ENCODE measurements at regions not wholly inside any gene's neighbourhood (a gene's known extent, or its start where the extent isn't known, plus 50 kb on each side); places are given as distances from the start of the nearest gene placed in this dataset.

GRCh38 chr17:6241381-6241780 lies 171.2 kb downstream of the WSCD1 start:
- ChIA-PET POLR2A (no interaction called here), CTCF (no interaction called here)

GRCh38 chr17:6240601-6241000 lies 170.4 kb downstream of the WSCD1 start:
- no peak for DNase-seq (ENCODE audit: low read depth)
- Histone ChIP-seq H3K4me3 (ENCODE audit: low read depth, low read length) (no peak overlapping the region), H3K27me3 (ENCODE audit: control insufficient read depth, insufficient read depth, low read length) (peaks cover 4% of the 10 kb centered on the region; the same call in 1 of the 2 replicates), H3K36me3 (ENCODE audit: control insufficient read depth, insufficient read depth, low read length) (no peaks in the 10 kb centered on the region)
- ChIA-PET CTCF (no interaction called here), POLR2A (no interaction called here)
- TF ChIP-seq CTCF (IDR thresholded peaks at IDR 0.05; ENCODE audit: insufficient read depth, low read depth, low read length), result no peak

More at GRCh38 chr17:6241381-6241780, 171.2 kb downstream of the WSCD1 start:
- no peak for DNase-seq (ENCODE audit: low read depth)
- H3K36me3 ChIP-seq (ENCODE audit: control insufficient read depth, insufficient read depth, low read length), result no peaks in the 10 kb centered on the region
- no peak for TF ChIP-seq CTCF (IDR thresholded peaks at IDR 0.05; ENCODE audit: insufficient read depth, low read depth, low read length)
- H3K4me3 ChIP-seq (ENCODE audit: low read depth, low read length), result no peak overlapping the region
- H3K27me3 ChIP-seq (ENCODE audit: control insufficient read depth, insufficient read depth, low read length), result peaks cover 4% of the 10 kb centered on the region; the same call in 1 of the 2 replicates

- CTCF ChIA-PET, result no interaction called here
- no peaks in the 10 kb centered on the region for H3K36me3 ChIP-seq (ENCODE audit: control insufficient read depth, insufficient read depth, low read length)
- POLR2A ChIA-PET, result no interaction called here
- H3K4me3 ChIP-seq (ENCODE audit: low read depth, low read length), result no peak overlapping the region
- H3K27me3 ChIP-seq (ENCODE audit: control insufficient read depth, insufficient read depth, low read length), result peaks cover 4% of the 10 kb centered on the region; the same call in 1 of the 2 replicates
- DNase-seq (ENCODE audit: low read depth), result no peak
- no peak for TF ChIP-seq CTCF (IDR thresholded peaks at IDR 0.05; ENCODE audit: insufficient read depth, low read depth, low read length)
Observed at GRCh38 chr17:6240001-6240400, 169.8 kb downstream of the WSCD1 start.

GRCh38 chr17:6239241-6239798 lies 169.1 kb downstream of the WSCD1 start:
- no peak for TF ChIP-seq CTCF (IDR thresholded peaks at IDR 0.05; ENCODE audit: insufficient read depth, low read depth, low read length)
- Histone ChIP-seq H3K36me3 (ENCODE audit: control insufficient read depth, insufficient read depth, low read length) (no peaks in the 10 kb centered on the region), H3K4me3 (ENCODE audit: low read depth, low read length) (no peak overlapping the region), H3K27me3 (ENCODE audit: control insufficient read depth, insufficient read depth, low read length) (peaks cover 4% of the 10 kb centered on the region; the same call in 1 of the 2 replicates)
- ChIA-PET POLR2A (no interaction called here), CTCF (interaction anchor here (1.0 kb wide), 1 partner anchor 11 kb away, joined by 3 read pairs; no protein-coding TSS in a partner anchor)
- DNase-seq (ENCODE audit: low read depth), result no peak

- no peak for TF ChIP-seq CTCF (IDR thresholded peaks at IDR 0.05; ENCODE audit: insufficient read depth, low read depth, low read length)
- no peak for DNase-seq (ENCODE audit: low read depth)
- H3K36me3 ChIP-seq (ENCODE audit: control insufficient read depth, insufficient read depth, low read length), result no peaks in the 10 kb centered on the region
- H3K4me3 ChIP-seq (ENCODE audit: low read depth, low read length), result no peak overlapping the region
- CTCF ChIA-PET, result interaction anchor here (1.2 kb wide), 1 partner anchor 25 kb away, joined by 4 read pairs; no protein-coding TSS in a partner anchor
- H3K27me3 ChIP-seq (ENCODE audit: control insufficient read depth, insufficient read depth, low read length), result peaks cover 4% of the 10 kb centered on the region; the same call in 1 of the 2 replicates
- POLR2A ChIA-PET, result no interaction called here
Observed at GRCh38 chr17:6233856-6234255, 163.7 kb downstream of the WSCD1 start.

Measured in BJ (cell line).